ENCODE measurements at regions not wholly inside any gene's neighbourhood (a gene's known extent, or its start where the extent isn't known, plus 50 kb on each side); places are given as distances from the start of the nearest gene placed in this dataset.

DNA sequence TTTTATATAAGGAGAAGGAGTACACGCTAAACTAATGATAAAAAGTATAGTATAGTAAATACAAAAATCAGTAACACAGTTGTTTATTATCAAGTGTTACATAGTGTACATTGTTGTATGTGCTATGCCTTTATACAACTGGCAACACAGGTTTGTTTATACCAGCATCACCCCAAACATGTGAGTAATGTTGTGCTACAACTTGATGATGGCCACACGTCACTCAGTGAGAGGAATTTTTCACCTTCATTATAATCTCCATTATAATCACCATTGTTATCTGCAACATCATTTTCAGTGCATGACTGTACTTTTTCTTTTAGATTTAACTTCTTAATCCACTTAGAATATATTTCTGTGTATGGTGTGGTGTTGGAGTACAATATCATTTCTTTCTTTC, 204.0 kb upstream of the CTNNB1 start:
- no peak for ATAC-seq
- DNase-seq, result no peak

DNA sequence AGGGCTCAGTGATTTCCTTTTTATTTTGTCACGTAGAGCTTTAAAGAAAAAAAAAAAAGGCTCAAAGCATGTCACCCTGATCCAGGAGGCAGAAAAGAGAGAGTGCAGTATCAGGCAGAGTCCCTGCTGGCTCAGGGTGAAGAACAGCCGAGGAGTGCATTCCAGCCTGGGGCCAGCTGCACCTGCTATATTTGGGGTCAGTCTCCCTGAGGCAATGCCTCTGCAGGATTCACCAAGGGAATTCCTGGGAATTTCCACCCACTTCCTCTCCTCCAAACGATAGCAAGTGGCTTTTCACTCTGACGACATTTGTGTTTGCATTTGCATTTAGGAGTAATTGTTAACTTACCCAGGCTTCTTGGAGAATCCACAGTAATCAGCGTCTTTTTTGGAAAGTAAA, 202.9 kb upstream of the CTNNB1 start:
- DNase-seq (no peak), ATAC-seq (no peak)

DNA sequence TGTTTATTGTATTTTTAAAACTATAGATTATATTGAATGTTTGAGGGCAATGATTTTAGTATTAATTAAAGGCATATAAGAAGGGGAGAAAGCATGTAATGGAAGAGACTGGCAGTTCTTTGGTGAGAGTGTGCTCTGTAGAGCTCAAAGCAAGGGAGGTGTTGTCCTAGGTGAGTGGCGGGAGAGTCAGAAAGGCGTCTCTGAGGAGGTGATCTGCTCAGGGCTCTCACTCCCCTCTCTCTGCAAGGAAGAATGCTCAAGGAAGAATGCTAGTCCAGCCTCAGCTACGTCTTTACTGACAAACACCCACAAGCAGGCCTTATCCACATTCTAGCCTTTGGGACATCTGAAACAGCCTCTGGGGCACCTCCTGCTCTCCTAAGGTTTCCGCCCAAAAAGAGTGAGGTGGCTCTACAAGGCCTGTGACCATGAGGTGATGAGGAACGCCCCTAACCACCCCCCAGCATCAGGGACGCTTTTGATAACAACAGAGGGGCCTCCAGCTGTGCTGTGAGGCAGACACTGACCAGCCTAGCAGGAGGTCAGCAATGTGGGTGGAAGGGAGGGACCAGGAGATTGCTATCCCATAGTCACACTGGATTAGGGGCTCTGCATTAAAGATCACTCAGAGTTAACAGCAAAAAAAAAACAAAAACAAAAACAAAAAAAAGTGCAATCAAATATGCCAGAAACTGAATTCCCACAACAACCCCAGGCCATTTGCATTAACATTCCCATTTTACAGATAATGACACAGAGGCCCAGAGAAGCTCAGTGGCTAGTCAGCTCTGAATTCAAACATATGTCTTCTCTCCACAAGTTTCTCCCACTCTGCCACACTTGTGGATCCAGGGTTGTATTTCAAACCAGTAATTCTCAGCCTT, 202.2 kb upstream of the CTNNB1 start:
- ATAC-seq, result no peak
- DNase-seq, result no peak

DNA sequence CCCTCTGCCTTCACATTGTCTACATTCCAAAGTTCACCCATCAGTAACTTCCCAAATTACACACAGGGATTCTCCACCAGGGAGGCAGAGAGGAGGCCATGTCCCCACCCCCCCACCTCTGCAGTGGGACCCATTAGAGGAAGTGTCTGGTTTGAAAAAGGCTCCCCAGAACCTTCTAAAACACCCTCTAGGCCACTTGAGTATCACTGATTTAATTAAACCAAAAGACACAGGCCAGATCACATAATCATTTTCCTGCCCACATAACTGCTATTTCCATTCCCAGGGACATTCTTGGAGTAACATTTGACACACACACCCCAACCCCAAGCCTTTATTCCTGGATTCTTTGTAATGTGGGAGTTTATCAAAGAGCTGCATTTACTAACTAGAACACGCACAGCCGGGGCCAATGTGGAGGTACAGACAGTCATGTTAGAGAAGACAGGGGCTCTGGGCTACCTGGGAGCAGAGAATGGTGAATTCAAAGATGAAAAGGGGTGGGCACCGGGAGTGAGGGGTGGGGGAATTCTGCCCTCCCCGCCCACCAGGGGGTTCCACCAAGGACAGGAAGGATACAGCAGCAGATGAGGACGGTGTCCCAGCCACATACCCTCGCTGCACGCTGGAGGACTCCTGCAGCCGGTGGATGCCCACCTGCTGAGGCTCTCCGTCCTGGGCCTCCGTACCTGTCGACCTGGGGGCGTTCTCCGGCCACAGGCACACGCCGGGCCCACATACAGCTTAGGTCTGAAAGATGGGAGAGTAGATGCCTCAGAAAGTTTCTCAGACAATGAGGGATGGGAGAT, 201.4 kb upstream of the CTNNB1 start:
- no peak for DNase-seq
- no peak for ATAC-seq

DNA sequence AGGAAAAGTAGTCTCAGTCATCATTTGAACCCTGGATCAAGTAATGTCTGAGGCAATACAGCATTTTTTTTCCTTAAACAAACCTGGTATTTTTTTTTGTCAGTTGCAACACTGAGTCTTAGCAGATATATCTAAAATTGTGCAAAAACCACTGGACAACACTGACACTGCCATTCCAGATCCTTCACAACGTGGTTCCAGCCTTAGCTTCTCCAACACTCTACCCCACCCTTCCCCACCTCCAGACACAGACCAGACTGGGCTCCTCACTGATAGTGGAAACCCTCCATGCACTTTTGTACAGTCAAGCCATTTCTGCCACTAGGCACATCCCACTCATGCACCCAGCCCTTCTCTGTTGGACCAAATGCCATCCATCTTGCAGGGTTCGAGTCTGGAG, 199.6 kb upstream of the CTNNB1 start:
- no peak for DNase-seq
- ATAC-seq, result no peak

DNA sequence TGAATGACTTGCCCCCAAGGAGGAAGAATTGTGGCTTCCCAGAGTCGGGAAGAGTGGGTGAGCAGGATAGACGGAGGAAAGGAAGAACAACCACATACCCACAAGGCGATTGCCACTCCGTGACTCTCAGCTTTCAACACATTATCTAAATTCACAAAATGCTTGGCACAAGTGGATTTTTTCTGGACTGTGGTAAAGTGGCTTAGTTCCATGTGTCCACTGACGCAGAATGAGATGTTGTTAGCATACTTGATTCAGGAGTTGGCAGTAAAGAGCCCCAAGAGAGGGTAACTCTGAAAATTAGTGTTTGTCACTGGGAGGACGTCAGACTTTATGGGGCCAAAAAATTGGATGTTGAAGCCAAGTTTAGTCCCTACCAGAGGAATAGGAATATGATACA, 198.8 kb upstream of the CTNNB1 start:
- ATAC-seq, result no peak
- no peak for DNase-seq

DNA sequence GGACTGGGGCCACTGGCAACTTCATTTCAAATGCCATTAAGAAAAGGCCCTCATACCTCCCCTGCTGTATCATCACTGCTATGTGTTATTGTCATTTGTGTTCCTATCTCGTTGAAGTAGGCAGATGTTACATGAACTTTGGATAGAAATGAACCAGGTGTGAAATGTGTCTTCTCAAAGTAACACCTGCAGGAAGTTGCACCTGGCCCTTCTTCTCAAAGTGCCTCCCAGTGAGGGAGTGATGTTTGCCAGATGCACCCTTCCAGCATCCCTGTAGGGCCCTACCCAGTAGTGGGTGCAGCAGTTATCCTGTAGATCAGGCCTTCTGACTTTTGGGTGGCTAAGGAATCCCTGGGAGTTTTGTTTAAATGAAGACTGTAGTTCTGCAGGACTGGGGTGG, 197.7 kb upstream of the CTNNB1 start:
- DNase-seq, result no peak
- ATAC-seq, result no peak

DNA sequence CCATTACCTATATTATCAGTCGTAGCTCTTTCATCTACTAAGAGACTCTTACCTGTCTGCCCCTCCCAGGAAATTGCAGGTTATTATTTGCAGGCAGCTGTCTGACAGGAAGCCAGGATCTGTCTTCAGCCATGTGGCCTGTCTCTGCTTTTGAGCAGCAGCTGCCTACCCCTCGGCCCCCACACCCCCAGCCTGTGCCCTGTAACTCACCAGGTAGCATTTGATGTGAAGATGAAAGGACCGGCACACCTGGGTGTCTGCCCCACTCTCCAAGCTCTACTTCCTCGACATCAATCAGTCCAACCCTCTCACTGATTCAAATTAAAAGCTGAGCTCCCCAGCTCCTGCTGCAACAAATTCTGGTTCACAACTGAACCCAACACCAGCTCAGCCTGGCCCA, 197.2 kb upstream of the CTNNB1 start:
- DNase-seq, result no peak
- ATAC-seq, result no peak

DNA sequence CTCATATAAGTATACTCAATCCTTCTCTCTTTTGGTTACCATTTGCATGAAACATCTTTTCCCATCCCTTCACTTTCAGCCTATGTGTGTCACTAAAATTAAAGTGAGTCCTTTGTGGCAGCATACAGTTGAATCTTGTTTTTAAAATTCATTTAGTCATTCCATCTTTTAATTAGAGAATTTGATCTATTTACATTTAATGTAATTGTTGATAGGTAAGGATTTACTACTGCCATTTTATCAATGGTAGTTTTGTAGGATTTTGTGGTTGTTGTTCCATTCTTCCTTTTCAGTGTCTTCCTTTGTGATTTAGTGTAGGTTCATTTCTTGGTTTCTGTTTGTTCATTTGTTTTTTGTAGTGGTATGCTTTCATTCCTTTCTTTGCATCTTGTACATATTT, 191.9 kb upstream of the CTNNB1 start:
- ATAC-seq (no peak), DNase-seq (no peak)

DNA sequence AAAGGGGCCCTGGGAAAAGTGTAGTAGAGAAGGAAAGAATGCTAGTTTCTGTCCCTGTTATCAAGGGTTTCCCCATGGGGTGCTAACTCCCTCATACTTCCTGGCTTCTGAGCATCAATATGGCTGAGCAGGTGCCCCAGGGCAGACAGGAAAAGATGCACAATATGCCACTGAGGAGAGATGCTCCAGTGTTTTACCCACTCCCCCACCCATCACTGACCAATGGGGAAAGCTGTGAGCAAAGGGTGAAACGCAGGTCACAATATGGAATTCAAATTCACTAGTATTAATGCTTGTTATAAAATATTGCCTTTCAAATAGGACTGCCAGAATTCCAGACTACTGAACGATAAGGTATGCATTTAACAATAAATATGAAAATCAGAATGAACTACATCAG, 187.5 kb upstream of the CTNNB1 start:
- no peak for DNase-seq
- ATAC-seq, result no peak

DNA sequence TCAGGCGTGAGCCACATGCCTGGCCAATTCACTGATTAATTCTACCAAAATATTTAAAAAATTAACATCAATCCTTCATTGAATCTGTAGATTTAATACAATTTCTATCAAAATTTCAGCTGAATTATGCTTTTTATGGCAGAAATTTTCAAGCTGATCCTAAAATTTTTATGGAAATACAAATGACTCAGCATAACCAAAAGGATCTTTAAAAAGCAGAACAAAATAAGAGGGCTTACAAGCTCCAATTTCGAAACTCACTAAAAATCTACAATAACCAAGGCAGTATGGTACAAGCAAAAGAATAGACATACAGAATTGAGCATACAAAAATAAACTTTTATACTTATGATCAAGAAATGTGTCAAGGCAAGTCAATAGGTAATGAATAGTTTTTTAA, 180.4 kb upstream of the CTNNB1 start:
- DNase-seq (no peak), ATAC-seq (no peak)

DNA sequence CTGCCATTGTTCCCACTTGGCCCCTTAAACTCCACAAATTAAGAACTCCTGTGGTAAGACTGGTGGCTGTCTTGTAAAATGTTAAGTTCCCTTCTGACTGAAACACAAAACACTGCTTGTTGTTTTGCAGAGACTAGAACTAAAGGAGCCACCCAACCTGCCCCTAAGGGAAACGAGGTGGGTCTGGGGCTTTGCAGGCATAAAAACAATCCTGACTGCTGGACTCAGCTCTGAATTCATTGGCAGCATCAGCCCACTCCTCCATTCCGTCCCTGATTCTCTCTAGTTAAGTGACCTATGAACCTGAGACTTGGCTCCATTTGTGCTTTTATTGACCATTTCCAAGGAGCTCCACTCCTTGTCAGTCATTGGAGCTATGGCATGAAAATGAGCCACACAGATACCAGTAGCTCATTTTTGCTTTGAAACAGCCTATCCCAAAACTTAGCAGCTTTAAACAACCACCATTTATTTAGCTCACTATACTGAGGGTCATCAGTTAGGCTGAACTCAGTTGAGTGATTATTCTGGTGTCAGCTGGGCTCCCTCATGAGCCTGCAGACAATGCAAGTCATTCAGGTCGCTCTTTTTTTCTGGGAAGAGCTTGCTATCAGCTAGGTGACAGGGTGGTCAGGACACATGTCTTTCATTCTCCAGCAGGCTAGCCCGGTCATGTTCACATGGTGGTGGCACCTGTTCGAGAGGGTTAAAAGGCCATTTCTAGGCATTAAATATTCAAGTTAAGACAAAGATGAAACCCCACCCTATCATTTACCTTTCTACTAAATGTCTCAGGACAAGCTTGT, 175.1 kb upstream of the CTNNB1 start:
- DNase-seq (no peak), ATAC-seq (no peak)

DNA sequence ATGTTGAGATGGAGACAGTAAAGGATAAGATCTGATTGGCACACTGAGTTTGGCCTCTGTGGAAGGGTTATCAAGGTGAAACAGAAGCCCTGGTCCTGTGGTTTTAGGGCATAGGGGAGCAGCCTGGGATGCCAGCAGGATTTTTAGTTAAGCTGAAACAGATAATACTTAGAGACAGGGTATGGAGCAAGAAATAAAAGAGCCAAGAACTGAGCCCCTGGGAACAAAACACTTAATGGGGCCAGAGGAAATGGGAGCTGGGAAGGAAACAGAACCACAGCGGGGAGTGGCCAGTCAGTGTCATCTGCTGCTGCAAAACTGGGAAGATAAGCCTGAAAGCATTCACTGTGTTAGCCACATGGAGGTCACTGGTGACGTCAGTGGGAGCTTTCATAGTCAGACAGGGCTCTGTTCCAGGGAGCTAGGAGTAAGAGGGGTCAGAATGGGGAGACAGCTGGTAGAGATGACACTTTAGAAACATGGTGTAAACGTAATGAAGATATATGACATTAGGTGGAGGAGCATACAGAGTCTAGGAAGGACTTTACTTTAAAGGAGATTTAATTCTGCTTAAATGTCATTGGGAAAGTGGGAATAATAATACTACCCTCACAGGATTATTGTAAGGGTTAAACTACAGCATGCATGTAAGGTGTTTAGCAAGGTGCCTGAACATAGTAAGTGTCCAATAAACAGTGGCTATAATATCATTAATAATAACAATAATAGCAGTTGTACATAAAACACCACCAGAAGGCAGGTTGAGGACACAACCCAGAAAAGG, 172.7 kb upstream of the CTNNB1 start:
- DNase-seq (no peak), ATAC-seq (no peak)

DNA sequence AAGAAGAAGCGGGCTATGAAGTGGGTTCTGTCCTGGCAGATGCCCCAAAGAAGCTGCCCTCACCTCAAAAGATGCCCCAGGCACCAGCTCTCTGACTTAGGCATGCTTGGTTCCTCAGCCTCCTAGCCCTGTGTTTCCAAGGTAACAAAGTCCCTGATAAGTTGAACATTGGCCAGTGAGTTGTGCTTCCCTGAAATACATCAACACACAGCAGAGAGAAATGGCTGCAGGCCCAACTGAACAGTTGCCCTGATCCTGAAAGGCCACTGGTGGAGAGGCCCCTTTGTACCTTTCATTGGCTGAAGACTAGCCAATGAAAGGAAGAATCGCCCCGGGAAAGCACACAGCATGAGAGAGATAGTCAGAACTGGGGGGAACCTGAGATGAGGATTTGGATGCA, 169.9 kb upstream of the CTNNB1 start:
- ATAC-seq (no peak), DNase-seq (no peak)

DNA sequence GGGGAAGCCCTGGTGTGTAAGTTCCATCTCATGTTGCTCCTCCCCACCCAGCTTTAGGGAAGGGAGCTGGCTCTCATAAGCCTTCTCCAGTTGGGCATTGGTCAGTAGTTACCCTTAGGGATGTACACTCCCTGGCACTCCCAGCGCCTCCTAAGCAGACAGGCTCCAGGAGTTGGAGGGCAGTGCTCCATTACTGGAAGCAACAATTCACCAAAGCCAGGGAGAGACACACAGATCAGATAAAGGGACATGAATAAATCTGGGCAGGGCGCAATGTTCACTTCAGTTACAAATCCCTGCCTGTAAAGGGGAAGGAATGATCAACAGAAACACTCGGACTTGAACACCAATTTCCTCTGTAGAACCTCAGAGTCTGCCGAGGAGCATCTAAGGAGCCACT, 169.1 kb upstream of the CTNNB1 start:
- DNase-seq, result no peak
- no peak for ATAC-seq

DNA sequence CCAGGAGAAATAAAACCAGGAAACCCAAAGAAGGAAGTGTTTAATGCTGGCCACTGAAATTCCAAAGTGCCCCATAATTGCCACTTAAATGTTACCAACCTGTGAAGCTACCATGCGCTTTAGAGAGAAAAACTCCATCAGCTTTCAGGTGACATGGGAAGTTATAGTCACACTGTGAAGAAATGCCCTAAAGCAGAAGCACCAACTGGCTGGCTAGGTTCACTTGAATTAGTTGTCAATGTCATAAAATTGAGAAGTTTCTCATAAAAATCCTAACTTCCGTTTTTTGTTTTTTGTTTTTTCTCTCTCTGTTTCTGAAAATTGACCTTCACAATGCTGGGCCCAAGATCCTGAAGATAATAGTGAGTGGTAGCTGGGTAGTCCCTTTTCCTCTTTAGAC, 167.9 kb upstream of the CTNNB1 start:
- DNase-seq (no peak), ATAC-seq (no peak)

DNA sequence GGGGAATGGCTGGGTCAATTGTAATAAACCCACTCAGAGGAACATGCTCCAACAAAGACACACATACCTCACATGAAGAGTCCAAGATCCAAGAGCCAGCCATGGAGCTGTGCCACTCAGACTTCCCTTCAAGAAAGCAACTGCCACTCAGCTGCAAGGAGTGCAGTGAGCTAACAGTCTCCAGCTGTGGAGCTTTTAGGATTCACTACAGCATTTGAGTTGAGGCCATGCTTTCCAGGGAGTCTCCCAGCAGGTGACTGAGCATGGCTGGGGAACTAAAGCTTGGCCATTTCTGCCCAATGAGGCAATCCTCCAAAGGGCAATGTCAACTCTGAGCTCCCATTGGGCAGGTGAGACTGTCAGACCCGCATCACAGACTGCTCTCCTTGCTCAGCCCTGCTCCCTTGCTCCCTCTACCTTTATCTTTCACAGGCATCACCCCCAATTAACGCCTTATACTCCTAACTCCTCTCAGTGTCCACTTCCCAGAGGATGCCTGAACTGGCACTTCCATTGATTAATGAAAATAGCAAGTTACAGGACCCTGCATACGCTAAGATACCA, 165.3 kb upstream of the CTNNB1 start:
- DNase-seq, result no peak
- no peak for ATAC-seq

DNA sequence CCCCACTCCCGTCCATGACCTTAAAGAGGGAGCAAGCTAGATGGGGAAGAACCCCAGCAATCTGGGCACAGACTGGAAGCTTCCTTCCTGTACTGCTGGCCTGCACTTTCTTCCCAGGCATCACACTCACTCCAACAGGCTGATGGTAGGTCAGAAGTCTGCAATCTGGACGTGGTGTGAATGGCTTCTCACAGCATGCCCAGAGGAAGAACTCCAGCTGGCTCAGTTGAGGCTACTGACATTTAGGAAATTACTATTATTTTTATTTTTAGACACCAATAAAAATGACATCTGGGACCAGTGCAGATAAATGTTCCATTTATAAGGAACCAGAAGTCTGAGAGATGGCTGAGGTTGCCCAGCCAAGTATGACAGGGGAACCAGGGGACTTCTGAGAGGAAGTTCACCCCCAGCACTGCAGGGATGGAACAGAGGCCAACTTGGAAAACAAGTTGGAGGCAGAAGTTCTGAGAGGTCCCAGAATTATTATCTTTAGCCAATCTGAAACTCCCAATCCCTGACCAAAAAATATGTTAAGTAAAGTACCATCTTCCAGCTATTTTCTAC, 163.8 kb upstream of the CTNNB1 start:
- peak; percentile 14 for ATAC-seq
- DNase-seq, result no peak

DNA sequence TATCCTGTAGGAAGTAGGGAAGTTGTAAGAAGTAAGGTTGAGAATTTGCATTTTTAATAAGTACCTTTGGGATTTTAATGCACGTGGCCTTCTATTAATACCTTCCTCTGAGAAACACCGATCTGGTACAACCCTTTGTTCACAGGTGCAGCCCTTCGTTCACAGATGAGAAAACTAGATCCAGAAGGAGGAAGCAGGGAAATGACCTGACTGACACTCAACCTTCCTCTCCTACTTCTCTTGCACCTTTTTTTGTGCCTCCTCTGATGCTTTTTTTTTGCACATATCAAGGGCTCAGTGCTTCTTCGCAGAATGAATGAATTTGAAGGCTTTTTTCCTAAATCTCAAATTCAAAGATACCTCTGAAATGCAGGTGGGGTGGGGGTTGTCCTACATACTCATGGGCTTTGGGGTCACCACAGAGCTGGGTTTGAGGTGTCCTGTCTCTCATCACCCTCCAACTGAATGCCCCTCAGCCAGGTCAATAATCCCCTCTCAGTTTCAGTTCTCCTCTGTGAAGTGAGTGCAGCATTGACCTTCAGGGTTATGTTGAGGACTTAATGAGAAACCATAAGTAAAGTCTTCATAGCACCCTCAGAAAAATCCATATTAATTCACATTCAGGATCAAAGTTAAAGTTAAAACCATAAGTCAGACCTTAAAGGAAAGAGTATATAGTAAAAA, 161.5 kb upstream of the CTNNB1 start:
- no peak for ATAC-seq
- DNase-seq, result no peak

DNA sequence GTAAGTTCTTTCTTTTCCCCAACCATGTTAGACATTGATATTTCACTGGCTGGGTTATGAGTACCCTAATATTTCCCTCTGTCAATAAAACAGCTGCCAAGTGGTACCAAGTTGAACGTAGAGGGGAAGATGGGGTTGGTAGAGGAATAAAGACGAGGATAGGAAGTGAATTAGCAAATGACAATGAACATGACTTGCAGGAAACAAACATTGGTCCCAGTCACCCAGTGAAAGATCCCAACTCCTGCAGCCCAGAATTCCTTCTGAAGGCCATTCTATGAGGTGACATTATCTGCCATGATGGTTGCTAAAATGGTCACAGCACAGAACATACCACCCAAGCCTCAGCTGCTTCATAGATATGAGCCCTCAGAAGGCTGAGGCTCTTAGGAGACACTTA, 159.0 kb upstream of the CTNNB1 start:
- ATAC-seq, result no peak
- no peak for DNase-seq

DNA sequence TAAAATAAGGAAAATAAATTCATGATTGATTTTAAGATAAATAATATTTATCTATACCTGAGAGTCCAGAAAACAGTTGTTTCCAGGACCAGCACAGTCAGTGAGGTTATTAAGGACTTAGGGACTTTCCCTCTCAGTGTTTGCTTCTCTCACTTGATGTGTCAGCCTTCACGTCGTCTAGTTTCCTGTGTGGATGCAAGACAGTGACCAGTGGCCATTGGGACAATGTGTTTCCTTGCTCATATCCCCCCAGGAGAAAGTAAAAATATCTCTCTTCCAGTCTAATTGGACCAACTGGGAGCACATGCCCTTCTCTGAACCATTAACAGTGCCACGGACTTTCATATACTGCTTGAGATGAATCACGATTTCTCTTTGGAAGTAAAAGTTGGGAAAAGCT, 157.8 kb upstream of the CTNNB1 start:
- ATAC-seq (no peak), DNase-seq (no peak)

Measured in stimulated activated naive CD8-positive, alpha-beta T cell treated with anti-CD3 and anti-CD28 coated beads, Interleukin-15, Interleukin-2, amounts not matched to agents 100 U/mL and 50 U/mL, for 24 hours (primary cell).